OCI-LY3 (cell line): ENCODE measurements at regions not wholly inside any gene's neighbourhood (a gene's known extent, or its start where the extent isn't known, plus 50 kb on each side); places are given as distances from the start of the nearest gene placed in this dataset.

ENCODE experiments used
- H2AFZ ChIP-seq: fragments of 200-600, 300-600 bp; shearing (Covaris generic); 2 replicates; pipeline ENCODE4 v1.6.0; 2014; ENCODE audit warnings: antibody characterized with exemption, low read depth, low read length
- H3K27ac ChIP-seq: fragments of 200-600, 300-600 bp; sonication (generic); 2 replicates; pipeline ENCODE4 v1.5.1; 2014; ENCODE audit warnings: mild to moderate bottlenecking, low read length, moderate library complexity, mixed read lengths
- H3K27me3 ChIP-seq: fragments of 200-600, 300-600 bp; sonication (generic); 2 replicates; pipeline ENCODE4 v1.6.1; 2014; ENCODE audit warnings: low read depth, low read length, mixed read lengths
- H3K36me3 ChIP-seq: fragments of 200-600, 300-600 bp; sonication (generic); replicated peaks from 2 replicates; pipeline ENCODE3; 2014; ENCODE audit warnings: low read depth, low read length, mixed read lengths
- H3K4me1 ChIP-seq: fragments of 300-600, 200-600 bp; sonication (generic); 2 replicates; pipeline ENCODE4 v1.6.1; 2014; ENCODE audit warnings: low read length, mixed read lengths
- H3K4me2 ChIP-seq: fragments of 200-600, 300-600 bp; sonication (generic); 2 replicates; pipeline ENCODE4 v1.6.1; 2014; ENCODE audit warnings: low read length, mixed read lengths
- H3K4me3 ChIP-seq: fragments of 300-600, 200-600 bp; sonication (generic); 2 replicates; pipeline ENCODE4 v1.5.1; 2014; ENCODE audit warnings: antibody characterized with exemption, mild to moderate bottlenecking, low read length, moderate library complexity
- H3K79me2 ChIP-seq: fragments of 300-600, 200-600 bp; shearing (Covaris generic); 2 replicates; pipeline ENCODE4 v1.6.1; 2014; ENCODE audit warnings: mild to moderate bottlenecking, low read length, mixed read lengths
- H3K9ac ChIP-seq: fragments of 300-600, 200-600 bp; shearing (Covaris generic); 2 replicates; pipeline ENCODE4 v1.6.0; 2014; ENCODE audit warnings: mild to moderate bottlenecking, low read length, moderate library complexity
- H3K9me3 ChIP-seq: fragments of 200-600, 300-600 bp; shearing (Covaris generic); 2 replicates; pipeline ENCODE4 v1.6.1; 2014; ENCODE audit warnings: low read length, mixed read lengths; ENCODE audit not compliant: insufficient read depth
- H4K20me1 ChIP-seq: fragments of 200-600, 300-600 bp; sonication (generic); 2 replicates; pipeline ENCODE4 v1.6.1; 2016; ENCODE audit warnings: low read length, mixed read lengths; ENCODE audit not compliant: insufficient read depth
- EZH2phosphoT487 ChIP-seq: fragments of 200-600 bp; shearing (Covaris generic); IDR thresholded peaks from 2 replicates; pipeline ENCODE4 v1.6.1; 2018; ENCODE audit warnings: antibody characterized with exemption, mixed run types, low read depth
- TF ChIP-seq, protein P1 (sequence below): fragments of 200-600, 300-600 bp; sonication (generic); IDR thresholded peaks from 2 replicates; pipeline ENCODE4 v1.5.1; 2014; ENCODE audit warnings: antibody characterized with exemption, low read length, low read depth

DNA sequence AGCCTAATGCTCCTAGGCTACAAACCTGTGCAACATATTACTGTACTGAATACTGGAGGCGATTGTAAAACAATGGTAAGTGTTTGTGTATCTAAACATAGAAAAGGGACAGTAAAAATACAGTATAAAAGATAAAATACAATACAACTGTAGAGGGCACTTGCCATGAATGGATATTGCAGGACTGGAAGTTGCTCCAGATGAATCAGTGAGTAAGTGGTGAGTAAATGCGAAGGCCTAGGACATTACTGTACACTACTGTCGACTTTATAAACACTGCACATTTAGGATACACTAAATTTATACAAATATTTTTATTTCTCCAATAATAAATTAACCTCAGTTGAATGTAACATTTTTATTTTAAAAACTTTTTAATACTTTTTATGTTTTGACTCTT lies 485.0 kb downstream of the MMUT start:
- Histone ChIP-seq H4K20me1 (no peaks in the 10 kb centered on the region), H3K79me2 (no peaks in the 10 kb centered on the region), H3K9me3 (no peaks in the 10 kb centered on the region), H3K27ac (no peak overlapping the region), H2AFZ (no peak overlapping the region), H3K9ac (no peak overlapping the region), H3K4me1 (no peaks in the 10 kb centered on the region), H3K4me2 (no peak overlapping the region), H3K27me3 (no peaks in the 10 kb centered on the region), H3K36me3 (no peaks in the 10 kb centered on the region), H3K4me3 (no peak overlapping the region)
- TF ChIP-seq, protein P1, sequence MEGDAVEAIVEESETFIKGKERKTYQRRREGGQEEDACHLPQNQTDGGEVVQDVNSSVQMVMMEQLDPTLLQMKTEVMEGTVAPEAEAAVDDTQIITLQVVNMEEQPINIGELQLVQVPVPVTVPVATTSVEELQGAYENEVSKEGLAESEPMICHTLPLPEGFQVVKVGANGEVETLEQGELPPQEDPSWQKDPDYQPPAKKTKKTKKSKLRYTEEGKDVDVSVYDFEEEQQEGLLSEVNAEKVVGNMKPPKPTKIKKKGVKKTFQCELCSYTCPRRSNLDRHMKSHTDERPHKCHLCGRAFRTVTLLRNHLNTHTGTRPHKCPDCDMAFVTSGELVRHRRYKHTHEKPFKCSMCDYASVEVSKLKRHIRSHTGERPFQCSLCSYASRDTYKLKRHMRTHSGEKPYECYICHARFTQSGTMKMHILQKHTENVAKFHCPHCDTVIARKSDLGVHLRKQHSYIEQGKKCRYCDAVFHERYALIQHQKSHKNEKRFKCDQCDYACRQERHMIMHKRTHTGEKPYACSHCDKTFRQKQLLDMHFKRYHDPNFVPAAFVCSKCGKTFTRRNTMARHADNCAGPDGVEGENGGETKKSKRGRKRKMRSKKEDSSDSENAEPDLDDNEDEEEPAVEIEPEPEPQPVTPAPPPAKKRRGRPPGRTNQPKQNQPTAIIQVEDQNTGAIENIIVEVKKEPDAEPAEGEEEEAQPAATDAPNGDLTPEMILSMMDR = no peak
- no peak for TF ChIP-seq EZH2phosphoT487

GRCh38 chr6:48977573-48977972 lies 485.5 kb downstream of the MMUT start:
- no peaks in the 10 kb centered on the region for H4K20me1 ChIP-seq
- no peak overlapping the region for H3K9ac ChIP-seq
- H3K27ac ChIP-seq = no peak overlapping the region
- H3K4me3 ChIP-seq = no peak overlapping the region
- no peaks in the 10 kb centered on the region for H3K4me1 ChIP-seq
- H3K9me3 ChIP-seq = no peaks in the 10 kb centered on the region
- H3K27me3 ChIP-seq = no peaks in the 10 kb centered on the region
- H3K79me2 ChIP-seq = no peaks in the 10 kb centered on the region
- no peak overlapping the region for H3K4me2 ChIP-seq
- no peak overlapping the region for H2AFZ ChIP-seq
- H3K36me3 ChIP-seq = no peaks in the 10 kb centered on the region
- no peak for TF ChIP-seq EZH2phosphoT487
- TF ChIP-seq, protein P1 = no peak

DNA sequence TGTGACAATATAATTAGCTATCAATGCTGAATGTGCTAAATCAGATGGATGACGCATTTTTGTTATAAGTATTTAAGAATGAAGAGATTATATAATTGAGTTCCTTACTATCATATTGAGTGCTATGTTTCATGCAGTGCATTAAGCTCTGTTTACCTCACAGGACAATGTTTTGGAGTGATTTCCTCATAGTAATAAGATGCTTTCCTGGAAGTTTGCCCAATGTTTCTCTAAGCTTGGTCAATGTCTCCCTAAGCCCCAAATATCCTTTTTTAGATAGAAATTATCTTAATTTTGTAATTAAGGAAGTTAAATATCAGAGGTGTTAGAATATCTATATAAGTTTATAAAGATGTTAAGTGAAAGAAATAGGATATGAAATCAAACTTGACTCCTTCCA lies 489.6 kb downstream of the MMUT start:
- TF ChIP-seq EZH2phosphoT487 = no peak
- TF ChIP-seq, protein P1 = no peak
- Histone ChIP-seq H3K4me1 (no peaks in the 10 kb centered on the region), H3K27me3 (no peaks in the 10 kb centered on the region), H3K27ac (no peak overlapping the region), H3K9ac (no peak overlapping the region), H3K4me3 (no peak overlapping the region), H3K4me2 (no peak overlapping the region), H3K9me3 (no peaks in the 10 kb centered on the region), H2AFZ (no peak overlapping the region), H3K79me2 (no peaks in the 10 kb centered on the region), H4K20me1 (no peaks in the 10 kb centered on the region), H3K36me3 (no peaks in the 10 kb centered on the region)

GRCh38 chr6:48961781-48962415 lies 501.2 kb downstream of the MMUT start:
- no peak overlapping the region for H3K4me2 ChIP-seq
- no peak overlapping the region for H3K27ac ChIP-seq
- no peak overlapping the region for H3K9ac ChIP-seq

More at GRCh38 chr6:48961781-48962415, 501.2 kb downstream of the MMUT start:
- Histone ChIP-seq H3K4me1 (no peaks in the 10 kb centered on the region), H3K4me3 (no peak overlapping the region), H3K79me2 (no peaks in the 10 kb centered on the region), H4K20me1 (no peaks in the 10 kb centered on the region), H2AFZ (no peak overlapping the region), H3K27me3 (no peaks in the 10 kb centered on the region), H3K36me3 (no peaks in the 10 kb centered on the region), H3K9me3 (no peaks in the 10 kb centered on the region)
- TF ChIP-seq EZH2phosphoT487 = no peak
- TF ChIP-seq, protein P1 = no peak
